Hematopoietic multipotent progenitor cell treated with erythropoietin and hydrocortisone succinate and interleukin-3 and kit ligand, for 4 days (in vitro differentiated cells): ENCODE measurements at regions not wholly inside any gene's neighbourhood (a gene's known extent, or its start where the extent isn't known, plus 50 kb on each side); places are given as distances from the start of the nearest gene placed in this dataset.
"Not testable (repeated sequence)": the region's sequence is repeated elsewhere in the genome, so short reads cannot be mapped to it uniquely, and the experiment has no call there.

Source experiments
- DNase-seq: peaks from one replicate; pipeline ENCODE4 v3.0.0-alpha.2; 2015

GRCh38 chr9:39567396-39567795 lies 211.9 kb downstream of the SPATA31A1 start:
- not testable (repeated sequence) for DNase-seq

- DNase-seq = not testable (repeated sequence)
These were observed 213.4 kb downstream of the SPATA31A1 start for GRCh38 chr9:39568900-39569299.

- not testable (repeated sequence) for DNase-seq
These were observed 217.9 kb downstream of the SPATA31A1 start for GRCh38 chr9:39573024-39574022.

- not testable (repeated sequence) for DNase-seq
These were observed 223.5 kb downstream of the SPATA31A1 start for GRCh38 chr9:39579000-39579399.

- DNase-seq = not testable (repeated sequence)
These were observed 225.8 kb downstream of the SPATA31A1 start for GRCh38 chr9:39581296-39581695.

- not testable (repeated sequence) for DNase-seq
These were observed 227.4 kb downstream of the SPATA31A1 start for GRCh38 chr9:39582677-39583412.

GRCh38 chr9:39583413-39583747 lies 227.9 kb downstream of the SPATA31A1 start:
- not testable (repeated sequence) for DNase-seq

GRCh38 chr9:39585233-39585632 lies 229.8 kb downstream of the SPATA31A1 start:
- DNase-seq = not testable (repeated sequence)

GRCh38 chr9:39587844-39588499 lies 232.5 kb downstream of the SPATA31A1 start:
- DNase-seq = no peak

GRCh38 chr9:39588500-39589137 lies 233.2 kb downstream of the SPATA31A1 start:
- no peak for DNase-seq

GRCh38 chr9:39604089-39604488 lies 248.6 kb downstream of the SPATA31A1 start:
- not testable (repeated sequence) for DNase-seq

GRCh38 chr9:39611449-39612231 lies 256.2 kb downstream of the SPATA31A1 start:
- not testable (repeated sequence) for DNase-seq

GRCh38 chr9:39616480-39616879 lies 261.0 kb downstream of the SPATA31A1 start:
- not testable (repeated sequence) for DNase-seq

GRCh38 chr9:39624048-39624447 lies 268.6 kb downstream of the SPATA31A1 start:
- not testable (repeated sequence) for DNase-seq

- not testable (repeated sequence) for DNase-seq
These were observed 276.6 kb downstream of the SPATA31A1 start for GRCh38 chr9:39632071-39632470.

- DNase-seq = not testable (repeated sequence)
These were observed 293.6 kb downstream of the SPATA31A1 start for GRCh38 chr9:39649029-39649428.

GRCh38 chr9:39656960-39657603 lies 301.6 kb downstream of the SPATA31A1 start:
- not testable (repeated sequence) for DNase-seq

GRCh38 chr9:39663020-39663419 lies 307.6 kb downstream of the SPATA31A1 start:
- not testable (repeated sequence) for DNase-seq

- not testable (repeated sequence) for DNase-seq
These were observed 308.2 kb downstream of the SPATA31A1 start for GRCh38 chr9:39663713-39664112.

GRCh38 chr9:39665020-39665419 lies 309.6 kb downstream of the SPATA31A1 start:
- not testable (repeated sequence) for DNase-seq
